ENCODE measurements at regions not wholly inside any gene's neighbourhood (a gene's known extent, or its start where the extent isn't known, plus 50 kb on each side); places are given as distances from the start of the nearest gene placed in this dataset.

GRCh38 chr13:33696530-33696929 lies 121.4 kb upstream of the RFC3 start:
- TF ChIP-seq EZH2 (optimal IDR thresholded peaks at IDR 0.05; ENCODE audit: low read depth, low read length) (no peak), EZH2phosphoT487 (IDR thresholded peaks at IDR 0.05; ENCODE audit: low read length) (no peak)
